ENCODE measurements at regions not wholly inside any gene's neighbourhood (a gene's known extent, or its start where the extent isn't known, plus 50 kb on each side); places are given as distances from the start of the nearest gene placed in this dataset.
A peak's percentile ranks its signal among the peaks of the same experiment; 100 is the strongest.

DNA sequence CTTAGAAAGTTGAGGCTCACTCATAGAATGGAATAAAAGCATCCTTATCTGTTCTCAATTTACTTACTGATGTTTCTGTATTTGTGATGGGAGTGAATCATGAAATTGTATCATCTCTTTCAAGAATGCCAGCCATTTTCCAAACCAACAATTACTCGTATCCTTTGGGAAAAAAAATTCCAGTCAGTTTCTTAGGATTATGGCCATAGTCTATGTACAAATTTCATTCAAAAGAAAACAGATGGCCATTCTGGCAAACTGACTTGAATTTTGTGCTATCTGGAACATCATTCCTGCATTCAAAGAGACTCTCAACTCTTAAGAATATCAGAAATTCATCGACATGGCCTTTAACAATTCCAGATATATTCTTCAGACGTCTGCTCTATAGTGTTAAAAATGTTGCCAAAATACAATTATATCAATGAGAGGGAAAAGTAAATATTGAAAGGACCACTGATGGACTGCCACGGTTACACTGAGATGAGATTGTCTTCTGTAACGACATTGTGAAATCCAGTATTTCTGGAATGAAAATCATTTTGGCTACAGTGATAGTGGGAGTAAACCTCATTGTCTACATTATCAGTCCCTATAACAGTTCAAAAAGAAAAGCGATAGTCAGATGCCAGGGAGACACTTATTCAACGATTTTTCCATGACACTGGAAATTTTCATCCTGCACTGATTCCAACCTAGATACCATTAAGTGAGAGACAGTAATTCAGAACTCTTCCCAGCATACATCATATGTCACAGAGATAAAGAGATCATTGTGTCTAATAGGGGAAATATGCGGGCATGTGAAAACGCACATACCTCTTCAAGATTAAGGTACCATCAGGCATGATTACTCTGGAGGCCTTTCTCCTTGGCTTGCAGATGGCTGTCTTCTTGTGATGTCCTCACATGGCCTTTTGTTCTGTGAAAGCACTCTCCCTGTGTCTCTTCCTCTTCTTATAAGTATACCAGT, 953.8 kb upstream of the ALCAM start:
- no peaks in the 10 kb centered on the region for H3K9me3 Mint-ChIP-seq
- no peaks in the 10 kb centered on the region for H3K36me3 Mint-ChIP-seq (ENCODE audit: low read depth)
- ChIA-PET CTCF (no interaction called here), POLR2A (no interaction called here)
- H3K4me1 Mint-ChIP-seq, result no peaks in the 10 kb centered on the region
- TF ChIP-seq, protein P1, sequence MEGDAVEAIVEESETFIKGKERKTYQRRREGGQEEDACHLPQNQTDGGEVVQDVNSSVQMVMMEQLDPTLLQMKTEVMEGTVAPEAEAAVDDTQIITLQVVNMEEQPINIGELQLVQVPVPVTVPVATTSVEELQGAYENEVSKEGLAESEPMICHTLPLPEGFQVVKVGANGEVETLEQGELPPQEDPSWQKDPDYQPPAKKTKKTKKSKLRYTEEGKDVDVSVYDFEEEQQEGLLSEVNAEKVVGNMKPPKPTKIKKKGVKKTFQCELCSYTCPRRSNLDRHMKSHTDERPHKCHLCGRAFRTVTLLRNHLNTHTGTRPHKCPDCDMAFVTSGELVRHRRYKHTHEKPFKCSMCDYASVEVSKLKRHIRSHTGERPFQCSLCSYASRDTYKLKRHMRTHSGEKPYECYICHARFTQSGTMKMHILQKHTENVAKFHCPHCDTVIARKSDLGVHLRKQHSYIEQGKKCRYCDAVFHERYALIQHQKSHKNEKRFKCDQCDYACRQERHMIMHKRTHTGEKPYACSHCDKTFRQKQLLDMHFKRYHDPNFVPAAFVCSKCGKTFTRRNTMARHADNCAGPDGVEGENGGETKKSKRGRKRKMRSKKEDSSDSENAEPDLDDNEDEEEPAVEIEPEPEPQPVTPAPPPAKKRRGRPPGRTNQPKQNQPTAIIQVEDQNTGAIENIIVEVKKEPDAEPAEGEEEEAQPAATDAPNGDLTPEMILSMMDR (IDR thresholded peaks at IDR 0.05), result no peak
- no peak overlapping the region for H3K27ac Mint-ChIP-seq
- H3K27me3 Mint-ChIP-seq, result no peaks in the 10 kb centered on the region
- H3K4me3 Mint-ChIP-seq, result no peak overlapping the region
- no peak for ATAC-seq (ENCODE audit: low read depth)
- intact Hi-C loops (cut with micrococcal nuclease), result no loop called here
- DNase-seq, result no peak

DNA sequence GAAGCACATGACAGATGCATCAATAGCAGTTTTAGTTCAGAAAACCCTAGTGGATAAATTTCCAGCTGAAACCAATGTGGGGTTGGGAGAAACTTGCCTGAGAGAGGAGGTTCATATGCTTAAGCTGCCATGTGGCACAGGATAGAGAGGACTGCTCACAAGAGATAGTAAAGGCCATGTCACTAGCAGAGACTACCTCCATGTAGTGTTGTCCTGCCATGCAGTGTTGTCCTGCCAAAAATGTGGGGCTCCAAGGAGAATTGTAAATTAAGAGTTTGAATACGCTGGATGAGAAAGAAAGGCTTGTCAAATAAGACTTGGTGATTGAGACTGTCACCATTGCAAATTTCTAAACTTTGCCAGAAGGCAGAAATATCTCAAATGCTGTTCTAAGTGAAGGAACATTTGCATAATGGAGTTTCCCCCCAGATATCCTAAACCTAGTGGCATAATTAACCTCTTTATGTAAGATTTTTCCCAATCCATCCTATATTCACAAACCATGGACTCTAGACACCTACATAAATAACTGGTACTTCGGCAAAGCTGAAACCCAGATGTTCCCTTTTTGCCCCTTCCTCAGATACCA, 938.3 kb upstream of the ALCAM start:
- intact Hi-C loops (cut with micrococcal nuclease), result loop anchor here (5.0 kb wide), 1 partner anchor 99 kb away; no protein-coding TSS in a partner anchor
- ChIA-PET CTCF (no interaction called here), POLR2A (no interaction called here)
- TF ChIP-seq, protein P1 (IDR thresholded peaks at IDR 0.05), result no peak
- Mint-ChIP-seq H3K4me3 (no peak overlapping the region), H3K27me3 (no peaks in the 10 kb centered on the region), H3K9me3 (peaks cover 4% of the 10 kb centered on the region), H3K36me3 (ENCODE audit: low read depth) (peaks cover 3% of the 10 kb centered on the region), H3K27ac (no peak overlapping the region), H3K4me1 (peaks cover 12% of the 10 kb centered on the region)
- DNase-seq (no peak), ATAC-seq (ENCODE audit: low read depth) (peak; percentile 28)

DNA sequence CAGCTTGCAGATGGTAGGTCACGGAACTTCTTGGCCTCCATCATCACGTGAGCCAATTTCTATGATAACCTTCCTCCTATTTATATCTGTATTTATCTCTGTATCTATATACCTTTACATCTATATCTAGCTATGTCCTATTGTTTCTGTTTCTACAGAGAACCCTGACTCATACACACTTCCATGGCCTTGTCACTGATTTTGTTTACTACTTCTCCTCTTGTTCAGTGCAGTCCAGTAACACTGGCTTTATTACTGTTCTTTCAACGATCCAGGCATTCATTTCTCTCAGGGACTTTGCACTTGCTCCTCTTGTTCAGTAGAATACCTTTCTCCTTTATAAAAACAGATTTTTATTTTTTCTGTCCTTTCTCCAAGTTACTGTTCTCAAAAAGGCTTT, 937.0 kb upstream of the ALCAM start:
- DNase-seq (no peak), ATAC-seq (ENCODE audit: low read depth) (no peak)
- peaks cover 7% of the 10 kb centered on the region for H3K9me3 Mint-ChIP-seq
- CTCF ChIA-PET, result no interaction called here
- H3K27ac Mint-ChIP-seq, result no peak overlapping the region
- TF ChIP-seq, protein P1 (IDR thresholded peaks at IDR 0.05), result no peak
- no peak overlapping the region for H3K4me3 Mint-ChIP-seq
- peaks cover 18% of the 10 kb centered on the region for H3K4me1 Mint-ChIP-seq
- no peaks in the 10 kb centered on the region for H3K27me3 Mint-ChIP-seq
- intact Hi-C loops (cut with micrococcal nuclease), result loop anchor here (5.0 kb wide), 1 partner anchor 98 kb away; no protein-coding TSS in a partner anchor
- POLR2A ChIA-PET, result no interaction called here
- H3K36me3 Mint-ChIP-seq (ENCODE audit: low read depth), result peaks cover 3% of the 10 kb centered on the region

DNA sequence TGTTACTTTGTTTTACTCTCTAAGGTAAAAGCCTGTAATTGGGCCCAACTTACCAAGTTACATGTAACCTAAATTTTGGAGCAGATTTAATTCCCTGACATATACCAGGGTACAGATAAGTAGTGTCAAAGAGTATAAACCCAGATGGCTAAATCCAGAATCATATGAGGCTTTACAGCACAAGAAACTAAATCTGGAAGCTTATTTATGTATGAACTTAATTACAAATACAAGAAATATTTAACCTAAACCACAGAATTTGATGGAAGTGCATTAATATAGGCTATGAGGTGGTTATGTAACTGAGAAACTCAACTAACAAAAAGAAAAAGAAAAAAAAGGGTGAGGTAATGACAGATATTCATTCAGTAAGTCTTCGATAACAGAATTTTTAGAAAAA, 930.2 kb upstream of the ALCAM start:
- Mint-ChIP-seq H3K4me1 (peaks cover 17% of the 10 kb centered on the region), H3K27ac (no peak overlapping the region), H3K4me3 (no peak overlapping the region), H3K27me3 (no peaks in the 10 kb centered on the region), H3K9me3 (peaks cover 7% of the 10 kb centered on the region), H3K36me3 (ENCODE audit: low read depth) (peaks cover 3% of the 10 kb centered on the region)
- ATAC-seq (ENCODE audit: low read depth), result no peak
- DNase-seq, result no peak
- ChIA-PET POLR2A (no interaction called here), CTCF (no interaction called here)
- TF ChIP-seq, protein P1 (IDR thresholded peaks at IDR 0.05), result no peak
- intact Hi-C loops (cut with micrococcal nuclease), result no loop called here

DNA sequence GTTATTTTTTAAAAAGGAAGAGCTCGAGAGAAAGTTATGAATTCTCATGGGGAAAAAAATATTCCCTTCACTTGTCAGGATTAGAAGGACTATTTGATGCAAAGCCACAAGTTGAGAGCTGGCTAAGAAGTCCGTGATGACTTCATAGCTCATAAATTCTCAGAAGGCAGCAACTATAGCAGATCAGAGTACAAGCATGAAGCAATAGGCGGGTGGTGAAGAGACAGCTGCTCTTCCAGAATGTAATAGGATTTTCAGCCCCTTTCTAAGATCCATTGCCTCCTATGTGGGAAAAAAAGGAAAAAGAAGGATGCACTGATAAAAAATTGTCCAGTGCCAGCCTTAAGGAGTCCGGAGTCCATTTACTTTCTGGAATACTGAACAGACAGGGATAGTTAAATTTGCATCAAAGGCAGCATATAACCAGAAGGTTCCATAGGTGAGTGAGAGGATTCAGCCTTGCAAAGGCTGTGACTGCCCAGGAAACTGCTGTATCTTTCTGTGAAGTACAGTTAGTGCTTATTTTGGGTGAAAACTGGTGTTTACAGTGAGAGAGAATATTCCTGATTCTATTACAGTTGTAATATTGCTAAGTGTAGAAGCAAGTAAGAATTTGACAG, 929.5 kb upstream of the ALCAM start:
- H3K4me1 Mint-ChIP-seq, result peaks cover 17% of the 10 kb centered on the region
- no peak overlapping the region for H3K27ac Mint-ChIP-seq
- H3K9me3 Mint-ChIP-seq, result peaks cover 7% of the 10 kb centered on the region
- ChIA-PET POLR2A (no interaction called here), CTCF (no interaction called here)
- H3K27me3 Mint-ChIP-seq, result no peaks in the 10 kb centered on the region
- H3K4me3 Mint-ChIP-seq, result no peak overlapping the region
- peaks cover 3% of the 10 kb centered on the region for H3K36me3 Mint-ChIP-seq (ENCODE audit: low read depth)
- no peak for DNase-seq
- ATAC-seq (ENCODE audit: low read depth), result no peak
- intact Hi-C loops (cut with micrococcal nuclease), result no loop called here
- TF ChIP-seq, protein P1 (IDR thresholded peaks at IDR 0.05), result no peak
